ENCODE measurements at regions not wholly inside any gene's neighbourhood (a gene's known extent, or its start where the extent isn't known, plus 50 kb on each side); places are given as distances from the start of the nearest gene placed in this dataset.
A peak's percentile ranks its signal among the peaks of the same experiment; 100 is the strongest.
"Not testable (repeated sequence)": the region's sequence is repeated elsewhere in the genome, so short reads cannot be mapped to it uniquely, and the experiment has no call there.

DNA sequence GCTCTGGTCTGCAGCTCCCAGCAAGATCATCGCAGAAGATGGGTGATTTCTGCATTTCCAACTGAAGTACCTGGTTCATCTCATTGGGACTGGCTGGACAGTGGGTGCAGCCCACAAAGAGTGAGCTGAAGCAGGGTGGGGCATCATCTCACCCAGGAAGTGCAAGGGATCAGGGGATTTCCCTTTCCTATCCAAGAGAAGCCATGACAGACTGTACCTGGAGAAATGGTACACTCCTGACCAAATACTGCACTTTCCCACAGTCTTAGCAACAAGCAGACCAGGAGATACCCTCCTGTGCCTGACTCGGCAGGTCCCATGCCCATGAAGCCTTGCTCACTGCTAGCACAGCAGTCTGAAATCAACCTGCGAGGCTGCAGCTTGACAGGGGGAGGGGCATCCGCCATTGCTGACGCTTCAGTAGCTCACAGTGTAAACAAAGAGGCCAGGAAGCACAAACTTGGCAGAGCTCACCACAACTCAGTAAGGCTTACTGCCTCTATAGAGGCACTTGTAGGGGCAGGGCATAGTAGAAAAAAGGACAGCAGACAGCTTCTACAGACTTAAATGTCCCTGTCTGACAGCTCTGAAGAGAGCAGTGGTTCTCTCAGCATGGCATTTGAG is 60.5 kb downstream of the AREG start (continued):
- TF ChIP-seq RARA (CRISPR knock-in tag; IDR thresholded peaks at IDR 0.05) (0 out of 2 replicates have a peak, but pooled peaks have one; percentile 17), HOXA3 (CRISPR knock-in tag; IDR thresholded peaks at IDR 0.05) (peak; percentile 53; the same call in 1 of the 2 replicates), CBX5 (CRISPR knock-in tag; IDR thresholded peaks at IDR 0.05; ENCODE audit: borderline replicate concordance) (peak; percentile 29; the same call in 1 of the 2 replicates), KAT8 (CRISPR knock-in tag; IDR thresholded peaks at IDR 0.05) (0 out of 2 replicates have a peak, but pooled peaks have one; percentile 33), SP5 (CRISPR knock-in tag; IDR thresholded peaks at IDR 0.05; ENCODE audit: borderline replicate concordance, low read depth) (peak; percentile 79; the same call in 1 of the 2 replicates), FOXA1 (CRISPR knock-in tag; IDR thresholded peaks at IDR 0.05) (peak; percentile 84)
- TF ChIP-seq FOXA1 (IDR thresholded peaks at IDR 0.05), result not testable (repeated sequence)
- TF ChIP-seq, protein P1, sequence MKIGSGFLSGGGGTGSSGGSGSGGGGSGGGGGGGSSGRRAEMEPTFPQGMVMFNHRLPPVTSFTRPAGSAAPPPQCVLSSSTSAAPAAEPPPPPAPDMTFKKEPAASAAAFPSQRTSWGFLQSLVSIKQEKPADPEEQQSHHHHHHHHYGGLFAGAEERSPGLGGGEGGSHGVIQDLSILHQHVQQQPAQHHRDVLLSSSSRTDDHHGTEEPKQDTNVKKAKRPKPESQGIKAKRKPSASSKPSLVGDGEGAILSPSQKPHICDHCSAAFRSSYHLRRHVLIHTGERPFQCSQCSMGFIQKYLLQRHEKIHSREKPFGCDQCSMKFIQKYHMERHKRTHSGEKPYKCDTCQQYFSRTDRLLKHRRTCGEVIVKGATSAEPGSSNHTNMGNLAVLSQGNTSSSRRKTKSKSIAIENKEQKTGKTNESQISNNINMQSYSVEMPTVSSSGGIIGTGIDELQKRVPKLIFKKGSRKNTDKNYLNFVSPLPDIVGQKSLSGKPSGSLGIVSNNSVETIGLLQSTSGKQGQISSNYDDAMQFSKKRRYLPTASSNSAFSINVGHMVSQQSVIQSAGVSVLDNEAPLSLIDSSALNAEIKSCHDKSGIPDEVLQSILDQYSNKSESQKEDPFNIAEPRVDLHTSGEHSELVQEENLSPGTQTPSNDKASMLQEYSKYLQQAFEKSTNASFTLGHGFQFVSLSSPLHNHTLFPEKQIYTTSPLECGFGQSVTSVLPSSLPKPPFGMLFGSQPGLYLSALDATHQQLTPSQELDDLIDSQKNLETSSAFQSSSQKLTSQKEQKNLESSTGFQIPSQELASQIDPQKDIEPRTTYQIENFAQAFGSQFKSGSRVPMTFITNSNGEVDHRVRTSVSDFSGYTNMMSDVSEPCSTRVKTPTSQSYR (CRISPR knock-in tag; IDR thresholded peaks at IDR 0.05; ENCODE audit: borderline replicate concordance), result peak; percentile 54; the same call in 1 of the 2 replicates

DNA sequence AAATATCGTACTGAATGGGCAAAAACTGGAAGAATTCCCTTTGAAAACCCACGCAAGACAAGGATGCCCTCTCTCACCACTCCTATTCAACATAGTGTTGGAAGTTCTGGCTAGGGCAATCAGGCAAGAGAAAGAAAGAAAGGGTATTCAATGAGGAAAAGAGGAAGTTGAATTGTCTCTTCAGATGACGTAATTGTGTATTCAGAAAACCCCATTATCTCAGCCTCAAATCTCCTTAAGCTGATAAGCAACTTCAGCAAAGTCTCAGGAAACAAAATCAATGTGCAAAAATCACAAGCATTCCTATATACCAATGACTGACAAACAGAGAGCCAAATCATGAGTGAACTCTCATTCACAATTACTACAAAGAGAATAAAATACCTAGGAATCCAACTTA is 64.4 kb downstream of the AREG start:
- H3K9me3 ChIP-seq (ENCODE audit: low read length); in situ Hi-C loops (cut with HindIII; ENCODE audit: extremely low pct_ligation_motif_present, low pct_unique_long_range_greater_than_20kb); H4K20me1 ChIP-seq (ENCODE audit: insufficient read depth, low read length); H3K36me3 ChIP-seq (replicated peaks in 1 of 2; ENCODE audit: control insufficient read depth in 1 of 2, insufficient read depth in 2 of 2, low read length in 2 of 2); BruUV-seq (replicated peaks); CTCF ChIA-PET (ENCODE audit: low intra/inter-chr PET ratio, low total read pairs); H3K4me3 ChIP-seq (replicated peaks in 1 of 3; ENCODE audit: insufficient read depth in 1 of 3, low read depth in 2 of 3, low read length in 3 of 3); POLR2A ChIA-PET; H2AFZ ChIP-seq (ENCODE audit: low read length); H3K27ac ChIP-seq (ENCODE audit: extremely low read length, insufficient read depth, low read length); DNase-seq (ENCODE audit: low spot score); H3K9ac ChIP-seq (ENCODE audit: insufficient read depth, low read depth, low read length); H3K4me2 ChIP-seq (ENCODE audit: low read depth, low read length); H3K79me2 ChIP-seq (ENCODE audit: insufficient read depth, low read length); H3K27me3 ChIP-seq (ENCODE audit: control insufficient read depth in 1 of 2, insufficient read depth in 2 of 2, low read length in 2 of 2); ATAC-seq; intact Hi-C loops (cut with micrococcal nuclease; ENCODE audit: unreplicated experiment); FAIRE-seq; TF ChIP-seq ATF7 (CRISPR knock-in tag; IDR thresholded peaks at IDR 0.05): not testable (repeated sequence)
- peak; percentile 91 for TF ChIP-seq ATF7 (IDR thresholded peaks at IDR 0.05)
- WGBS (ENCODE audit: low lambda C conversion rate), result 46% methylated on average over 3 of the region's 3 CpGs
- H3K4me1 ChIP-seq (ENCODE audit: insufficient read depth, low read length), result peaks cover 15% of the 10 kb centered on the region
